ENCODE measurements at regions not wholly inside any gene's neighbourhood (a gene's known extent, or its start where the extent isn't known, plus 50 kb on each side); places are given as distances from the start of the nearest gene placed in this dataset.
"Not testable (repeated sequence)": the region's sequence is repeated elsewhere in the genome, so short reads cannot be mapped to it uniquely, and the experiment has no call there.

- DNase-seq = not testable (repeated sequence)
These were observed 201.2 kb upstream of the PCDH18 start for GRCh38 chr4:137733174-137734141.

- no peak for DNase-seq
These were observed 190.6 kb upstream of the PCDH18 start for GRCh38 chr4:137722910-137723309.

GRCh38 chr4:137711502-137711901 is 179.2 kb upstream of the PCDH18 start:
- DNase-seq = no peak

- DNase-seq = no peak
These were observed 175.3 kb upstream of the PCDH18 start for GRCh38 chr4:137707626-137708025.

- no peak for DNase-seq
These were observed 174.9 kb upstream of the PCDH18 start for GRCh38 chr4:137707102-137707620.

GRCh38 chr4:137705171-137705783 is 173.0 kb upstream of the PCDH18 start:
- no peak for DNase-seq

GRCh38 chr4:137703195-137703594 is 170.9 kb upstream of the PCDH18 start:
- DNase-seq = no peak

- no peak for DNase-seq
These were observed 170.2 kb upstream of the PCDH18 start for GRCh38 chr4:137702512-137702911.

GRCh38 chr4:137701401-137701800 is 169.1 kb upstream of the PCDH18 start:
- no peak for DNase-seq

GRCh38 chr4:137700751-137701150 is 168.5 kb upstream of the PCDH18 start:
- no peak for DNase-seq

GRCh38 chr4:137700072-137700471 is 167.8 kb upstream of the PCDH18 start:
- no peak for DNase-seq

- no peak for DNase-seq
These were observed 161.8 kb upstream of the PCDH18 start for GRCh38 chr4:137694138-137694537.

GRCh38 chr4:137693641-137694040 is 161.3 kb upstream of the PCDH18 start:
- no peak for DNase-seq

- DNase-seq = no peak
These were observed 159.9 kb upstream of the PCDH18 start for GRCh38 chr4:137692205-137692604.

- DNase-seq = no peak
These were observed 156.4 kb upstream of the PCDH18 start for GRCh38 chr4:137688651-137689050.

GRCh38 chr4:137685357-137685756 is 153.1 kb upstream of the PCDH18 start:
- DNase-seq = no peak

- no peak for DNase-seq
These were observed 148.8 kb upstream of the PCDH18 start for GRCh38 chr4:137681081-137681480.

- DNase-seq = no peak
These were observed 146.5 kb upstream of the PCDH18 start for GRCh38 chr4:137678796-137679195.

- DNase-seq = no peak
These were observed 145.6 kb upstream of the PCDH18 start for GRCh38 chr4:137677863-137678262.

GRCh38 chr4:137676357-137676998 is 144.2 kb upstream of the PCDH18 start:
- no peak for DNase-seq

GRCh38 chr4:137674066-137674465 is 141.8 kb upstream of the PCDH18 start:
- no peak for DNase-seq

- no peak for DNase-seq
These were observed 136.7 kb upstream of the PCDH18 start for GRCh38 chr4:137668885-137669545.

GRCh38 chr4:137664416-137664815 is 132.1 kb upstream of the PCDH18 start:
- DNase-seq = no peak

Data from stimulated activated CD4-positive, alpha-beta T cell treated with anti-CD3 and anti-CD28 coated beads, Interleukin-4, amount 100 ng/mL, for 24 hours (primary cell).